ENCODE measurements at regions not wholly inside any gene's neighbourhood (a gene's known extent, or its start where the extent isn't known, plus 50 kb on each side); places are given as distances from the start of the nearest gene placed in this dataset.

GRCh38 chr9:676780-677438 lies 164.6 kb upstream of the DMRT1 start (continued):
- TF ChIP-seq TP53 (CRISPR knock-in tag; conservative IDR thresholded peaks at IDR 0.05), result no peak
- TF ChIP-seq SIX4 (CRISPR knock-in tag; IDR thresholded peaks at IDR 0.05), result peak; percentile 62; the same call in 1 of the 2 replicates
- TF ChIP-seq ZNF704 (CRISPR knock-in tag; IDR thresholded peaks at IDR 0.05; ENCODE audit: borderline replicate concordance), result no peak
- TF ChIP-seq ZNF530 (CRISPR knock-in tag; IDR thresholded peaks at IDR 0.05; ENCODE audit: low read depth), result no peak
- TF ChIP-seq ZNF280D (CRISPR knock-in tag; IDR thresholded peaks at IDR 0.05), result no peak
- no peak for TF ChIP-seq RBFOX2 (IDR thresholded peaks at IDR 0.05; ENCODE audit: low read depth, low read length)
- TF ChIP-seq MTA3 (CRISPR knock-in tag; IDR thresholded peaks at IDR 0.05), result no peak
- TF ChIP-seq ISL2 (CRISPR knock-in tag; IDR thresholded peaks at IDR 0.05), result peak; percentile 98
- TF ChIP-seq SNRNP70 (IDR thresholded peaks at IDR 0.05; ENCODE audit: low read depth, low read length), result no peak
- no peak for TF ChIP-seq FIP1L1 (IDR thresholded peaks at IDR 0.05; ENCODE audit: borderline replicate concordance, insufficient read depth, low read depth, low read length)
- no peak for TF ChIP-seq ZFP36L1 (CRISPR knock-in tag; IDR thresholded peaks at IDR 0.05)
- TF ChIP-seq TEAD3 (CRISPR knock-in tag; optimal IDR thresholded peaks at IDR 0.05; ENCODE audit: borderline replicate concordance), result peak; percentile 26
- TF ChIP-seq GPN1 (CRISPR knock-in tag; IDR thresholded peaks at IDR 0.05; ENCODE audit: borderline replicate concordance), result no peak
- TF ChIP-seq FLYWCH1 (CRISPR knock-in tag; IDR thresholded peaks at IDR 0.05), result no peak
- TF ChIP-seq NFE2L1 (CRISPR knock-in tag; IDR thresholded peaks at IDR 0.05; ENCODE audit: borderline replicate concordance), result no peak
- no peak for TF ChIP-seq ATAD3A (CRISPR knock-in tag; IDR thresholded peaks at IDR 0.05)
- TF ChIP-seq KLF13 (CRISPR knock-in tag; IDR thresholded peaks at IDR 0.05), result no peak
- no peak for TF ChIP-seq ZNF296 (CRISPR knock-in tag; conservative IDR thresholded peaks at IDR 0.05)
- TF ChIP-seq CEBPG (CRISPR knock-in tag; IDR thresholded peaks at IDR 0.05), result peak; percentile 96
- no peak for TF ChIP-seq ADNP (CRISPR knock-in tag; IDR thresholded peaks at IDR 0.05)
- no peak for TF ChIP-seq ZNF550 (CRISPR knock-in tag; IDR thresholded peaks at IDR 0.05; ENCODE audit: borderline replicate concordance)
- no peak for TF ChIP-seq ZNF335 (CRISPR knock-in tag; IDR thresholded peaks at IDR 0.05)
- TF ChIP-seq HDAC1 (CRISPR knock-in tag; IDR thresholded peaks at IDR 0.05), result no peak; the same call in 1 of the 2 replicates
- 0 out of 2 replicates have a peak, but pooled peaks have one; percentile 31 for TF ChIP-seq HMGXB3 (CRISPR knock-in tag; IDR thresholded peaks at IDR 0.05; ENCODE audit: borderline replicate concordance)

Measured in HepG2 (cell line).